M059J (cell line): ENCODE measurements at regions not wholly inside any gene's neighbourhood (a gene's known extent, or its start where the extent isn't known, plus 50 kb on each side); places are given as distances from the start of the nearest gene placed in this dataset.

Source experiments
- DNase-seq: peaks from one replicate; pipeline ENCODE4 v3.0.0-alpha.2; 2012; ENCODE audit warnings: low read depth

DNA sequence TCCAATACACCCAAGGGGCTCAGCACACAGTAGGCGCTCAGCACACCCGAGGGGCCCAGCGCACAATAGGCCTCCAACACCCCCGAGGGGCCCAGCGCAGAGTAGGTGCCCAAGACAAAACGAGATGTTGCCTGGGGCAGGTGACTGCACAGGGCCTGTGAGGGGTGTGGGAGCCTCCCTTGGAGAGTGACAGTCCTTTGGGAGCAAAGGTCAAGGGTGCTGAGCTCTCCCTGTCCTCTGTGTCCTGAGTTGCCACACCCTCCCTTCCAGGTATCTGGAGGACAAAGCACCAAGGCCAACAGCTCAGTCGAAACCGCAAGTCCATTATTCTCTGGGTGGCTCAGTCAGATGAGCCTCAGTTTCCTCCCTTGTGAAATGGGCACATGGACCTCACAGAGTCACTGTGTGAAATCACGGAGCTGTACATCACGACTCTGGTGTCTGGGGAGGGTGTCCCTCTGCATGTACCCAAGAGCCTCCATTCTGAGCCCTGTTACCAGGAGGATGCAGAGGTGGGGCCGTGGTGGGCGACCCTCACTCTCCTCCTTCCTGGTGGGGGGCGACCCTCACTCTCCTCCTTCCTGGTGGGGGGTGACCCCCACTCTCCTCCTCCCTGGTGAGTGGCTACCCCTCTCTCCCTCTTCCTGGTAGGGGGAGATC lies 81.3 kb downstream of the FOXL3 start:
- DNase-seq: no peak

DNA sequence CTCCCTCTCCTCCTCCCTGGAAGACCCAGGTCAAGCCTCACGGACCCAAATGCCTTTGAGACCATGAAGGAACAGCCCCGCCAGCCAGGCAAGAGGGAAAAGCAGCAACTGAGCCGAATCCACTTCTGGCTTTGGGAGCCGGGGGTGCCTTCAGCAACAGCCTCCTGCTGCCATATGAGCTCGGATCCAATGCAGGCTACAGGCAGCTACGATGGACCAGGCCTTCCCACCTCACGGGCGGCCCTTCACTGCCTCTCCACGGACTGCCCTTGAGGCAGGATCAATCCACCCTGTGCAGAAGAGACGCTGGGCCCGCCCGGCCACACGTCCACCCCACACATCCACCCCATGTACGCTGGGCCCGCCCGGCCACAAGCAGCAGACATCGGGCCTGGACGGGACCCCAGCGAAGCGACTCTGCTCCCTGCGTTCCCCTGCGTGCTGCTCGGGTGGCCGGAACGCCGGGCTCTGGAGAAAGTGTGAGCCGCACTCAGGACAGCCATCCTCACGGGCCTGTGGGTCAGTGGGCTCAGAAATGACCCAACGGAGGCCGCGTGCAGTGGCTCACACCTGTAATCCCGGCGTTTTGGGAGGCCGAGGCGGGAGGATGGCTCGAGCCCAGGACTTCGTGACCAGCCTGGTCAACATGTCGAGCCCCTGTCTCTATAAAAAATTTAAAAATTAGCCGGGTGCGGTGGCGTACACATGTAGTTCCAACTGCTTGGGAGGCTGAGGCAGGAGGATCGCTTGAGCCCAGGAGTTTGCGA lies 82.0 kb downstream of the FOXL3 start:
- no peak for DNase-seq

DNA sequence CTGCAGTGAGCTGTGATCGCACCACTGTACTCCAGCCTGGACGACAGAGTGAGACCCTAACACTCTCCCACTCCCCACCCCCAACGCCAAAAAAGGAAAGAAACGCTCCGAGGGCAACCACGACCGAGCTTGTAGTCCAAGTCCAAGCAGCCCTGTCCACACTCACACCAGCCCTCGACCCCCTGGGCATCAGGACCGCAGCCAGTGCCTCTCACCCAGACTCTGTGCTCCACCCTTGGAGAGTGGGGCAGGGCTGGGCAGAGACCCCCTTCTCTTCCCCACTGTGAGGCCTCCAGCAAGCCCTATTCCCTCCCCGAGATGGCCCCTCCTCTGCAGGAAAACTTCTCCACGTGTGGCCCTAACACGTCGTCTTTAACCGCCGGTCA lies 82.6 kb downstream of the FOXL3 start:
- no peak for DNase-seq

DNA sequence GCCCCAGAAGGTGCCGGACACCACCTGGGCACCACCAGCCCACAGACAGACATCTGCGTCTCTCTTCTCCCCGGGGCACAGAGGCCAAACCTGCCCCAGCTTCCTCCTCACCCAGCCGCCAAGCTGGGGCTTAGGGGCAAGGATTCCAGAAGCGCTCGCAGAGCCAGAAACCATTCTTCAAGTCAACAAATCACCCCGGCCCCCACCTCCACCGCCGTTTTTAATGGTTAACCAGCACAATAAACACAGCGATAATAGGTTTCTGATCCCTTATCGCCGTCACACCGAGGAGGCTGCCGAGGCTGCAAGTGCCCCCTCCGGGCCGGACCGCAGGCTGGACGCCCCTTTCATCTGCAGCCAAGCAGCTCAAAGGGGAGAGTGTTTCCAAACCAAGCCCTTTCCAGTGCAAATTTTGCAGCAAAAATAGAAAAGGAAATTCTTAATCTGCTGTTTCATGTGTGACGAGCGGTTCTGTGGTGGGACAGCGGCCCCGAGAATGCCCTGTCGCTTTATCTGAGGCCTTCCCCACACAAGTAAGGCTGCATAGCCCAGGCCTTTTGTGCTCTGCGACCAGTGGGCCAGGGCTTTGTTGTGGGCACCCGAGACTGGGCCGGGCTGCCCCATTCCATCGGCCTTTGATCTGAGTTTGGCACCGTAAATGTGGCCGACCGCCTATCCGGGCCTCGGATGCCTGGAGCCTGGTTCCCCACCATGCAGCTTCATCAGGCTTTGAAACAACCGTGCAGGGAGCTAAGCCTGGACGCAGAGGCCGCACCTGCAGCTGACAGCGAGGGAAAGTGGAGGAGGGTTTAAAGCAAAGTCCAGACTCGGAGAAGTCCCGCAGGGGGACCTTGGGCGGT lies 83.2 kb downstream of the FOXL3 start:
- DNase-seq: no peak

DNA sequence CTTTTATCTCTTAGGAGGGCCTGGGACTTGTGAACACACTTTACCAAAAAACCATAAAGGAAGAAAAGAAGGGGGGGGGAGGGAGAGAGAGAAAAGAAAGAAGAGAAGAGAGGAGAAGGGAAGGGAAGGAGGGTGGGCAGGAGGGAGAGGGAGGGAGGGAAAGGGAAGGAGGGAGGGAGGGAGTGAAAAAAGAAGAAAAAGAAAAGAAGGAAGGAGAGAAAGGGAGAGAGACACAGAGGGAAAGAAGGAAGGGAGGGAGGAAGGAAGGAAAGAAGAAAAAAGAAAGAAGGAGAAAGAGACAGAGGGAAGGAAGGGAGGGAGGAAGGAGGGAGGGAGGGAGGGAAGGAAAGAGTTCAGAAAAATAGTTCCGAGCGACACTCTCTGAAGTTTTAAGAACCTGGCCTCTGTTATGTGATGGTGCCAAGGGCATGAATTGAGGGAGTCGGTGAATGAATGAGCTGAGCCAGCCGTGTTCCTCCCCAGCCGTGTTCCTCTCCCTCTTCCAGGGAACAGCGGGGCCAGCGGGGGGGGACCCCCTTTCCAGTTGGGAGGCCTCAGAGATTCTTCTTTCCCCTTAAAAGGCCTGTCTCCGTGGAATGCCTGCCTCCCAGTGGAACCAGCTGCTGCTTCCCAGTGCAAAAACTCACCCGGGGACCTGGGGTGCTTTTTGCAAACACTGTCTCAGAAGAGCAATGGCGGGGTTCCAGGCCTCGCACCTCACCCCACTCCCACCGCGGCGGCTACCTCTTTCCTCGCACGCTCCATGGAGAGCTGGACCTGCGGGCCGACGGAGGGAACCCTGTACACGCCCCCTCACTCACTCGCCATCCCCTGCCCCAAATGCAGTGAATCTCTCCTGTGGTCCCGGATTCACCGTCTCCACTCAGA lies 84.1 kb downstream of the FOXL3 start:
- DNase-seq: no peak

DNA sequence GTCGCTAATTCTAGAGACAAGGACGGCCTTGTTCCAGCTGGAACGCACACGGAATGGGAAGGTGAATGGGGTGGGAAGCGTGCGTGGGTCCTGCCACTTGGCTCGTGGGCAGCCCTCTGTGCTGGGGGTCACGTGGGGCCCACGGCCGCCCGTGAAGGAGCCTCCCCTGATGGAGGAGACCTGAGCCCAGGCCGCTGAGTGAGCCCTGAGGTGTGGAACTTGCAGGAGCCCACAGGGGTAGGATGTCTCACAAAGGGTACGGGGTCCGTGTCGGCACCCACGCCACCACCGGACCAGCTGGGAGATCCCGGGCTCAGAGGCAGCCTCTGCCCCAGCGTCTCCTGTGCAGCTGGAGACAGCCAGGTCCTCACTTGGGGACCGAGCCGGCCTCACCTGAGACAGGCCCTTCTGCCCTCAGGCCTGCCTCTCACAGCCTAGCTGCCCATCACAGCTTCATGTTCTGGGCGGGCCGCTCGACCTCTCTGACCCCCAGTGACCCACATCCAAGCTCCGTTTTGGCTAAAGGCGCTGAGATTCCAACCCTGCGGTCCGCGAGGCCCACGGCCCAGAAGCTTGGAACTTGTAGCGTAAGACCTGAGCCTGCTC lies 84.8 kb downstream of the FOXL3 start:
- DNase-seq: no peak

DNA sequence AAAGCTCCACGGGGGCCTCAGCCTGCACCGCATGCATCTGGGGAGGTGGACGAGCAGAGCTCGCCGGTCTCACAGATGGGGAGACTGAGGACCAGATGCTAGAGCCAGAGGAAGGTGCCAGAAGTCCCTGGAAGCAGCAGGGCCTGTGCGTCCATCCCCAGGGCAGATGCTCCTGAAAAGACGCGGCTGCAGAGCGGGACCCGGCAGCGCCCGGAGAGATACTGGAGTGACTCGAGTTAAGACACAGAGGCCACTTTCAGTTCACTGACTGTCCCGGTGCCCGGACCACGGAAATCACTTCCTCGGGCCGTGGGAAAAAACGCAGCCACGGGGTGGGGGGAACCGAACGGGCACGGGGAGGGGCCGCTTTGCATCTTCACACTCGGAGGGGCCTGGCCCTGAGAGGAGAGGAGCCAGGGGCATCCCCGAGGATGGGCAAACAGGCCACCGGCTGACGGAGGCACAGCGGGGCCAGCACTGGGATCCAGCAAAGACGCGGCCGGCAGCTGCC lies 85.4 kb downstream of the FOXL3 start:
- DNase-seq: no peak

DNA sequence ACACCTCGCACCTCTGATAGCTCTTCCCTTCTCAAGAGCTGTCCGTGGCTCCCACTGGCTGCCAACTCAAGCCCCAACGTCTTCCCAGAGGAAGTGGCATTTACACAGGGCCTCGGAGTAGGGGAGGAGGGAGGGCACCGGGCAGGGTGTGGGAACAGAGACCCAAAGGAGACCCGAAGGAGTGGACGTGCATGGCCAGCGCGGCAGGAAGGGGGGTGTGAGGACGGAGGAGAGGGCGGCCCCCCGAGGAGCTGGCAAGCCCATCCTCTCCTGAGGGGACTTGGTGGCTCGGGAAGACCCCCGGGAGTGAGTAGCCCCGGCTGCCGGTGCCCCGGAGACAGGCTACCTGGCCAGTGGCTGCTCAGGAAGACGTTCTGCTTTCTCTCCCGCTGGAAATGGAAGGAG lies 85.9 kb downstream of the FOXL3 start:
- DNase-seq: no peak

DNA sequence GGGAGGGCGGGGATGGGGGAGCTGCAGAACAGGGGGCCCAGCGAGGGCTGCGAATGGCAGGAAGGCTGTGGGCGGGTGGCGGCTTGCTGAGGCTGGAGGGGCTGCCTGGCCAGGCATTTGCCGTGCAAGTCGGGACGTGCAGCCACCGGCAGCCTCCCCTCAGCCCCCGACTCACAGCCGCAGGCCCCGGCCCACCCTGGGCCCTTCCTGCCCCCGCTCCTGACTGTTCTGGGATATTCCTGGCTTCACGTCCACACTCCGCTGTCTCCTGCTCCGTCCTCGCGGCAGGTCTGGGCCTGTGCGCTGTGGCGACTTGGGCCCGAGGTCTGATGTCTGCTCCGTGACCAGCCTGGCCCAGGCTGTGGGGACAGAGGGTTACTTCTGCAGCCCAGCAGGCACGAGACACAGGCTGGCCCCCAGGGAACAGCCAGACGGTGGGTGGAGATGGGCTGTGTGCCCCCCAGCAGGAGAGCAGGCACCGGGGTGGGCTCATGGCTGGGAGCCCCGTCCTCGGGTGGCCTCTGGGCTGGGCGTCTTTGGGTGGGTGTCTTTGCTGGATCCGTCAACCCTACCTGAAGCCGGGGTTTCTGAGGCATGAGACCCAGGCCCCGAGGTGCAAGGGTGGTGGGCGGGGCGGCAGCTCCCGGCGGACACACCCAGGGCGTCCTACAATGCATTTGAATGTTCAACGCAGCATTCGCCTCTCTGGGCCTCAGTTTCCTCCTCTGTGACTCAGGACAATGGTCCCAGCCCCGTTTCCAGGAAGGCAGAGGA lies 86.5 kb downstream of the FOXL3 start:
- no peak for DNase-seq

DNA sequence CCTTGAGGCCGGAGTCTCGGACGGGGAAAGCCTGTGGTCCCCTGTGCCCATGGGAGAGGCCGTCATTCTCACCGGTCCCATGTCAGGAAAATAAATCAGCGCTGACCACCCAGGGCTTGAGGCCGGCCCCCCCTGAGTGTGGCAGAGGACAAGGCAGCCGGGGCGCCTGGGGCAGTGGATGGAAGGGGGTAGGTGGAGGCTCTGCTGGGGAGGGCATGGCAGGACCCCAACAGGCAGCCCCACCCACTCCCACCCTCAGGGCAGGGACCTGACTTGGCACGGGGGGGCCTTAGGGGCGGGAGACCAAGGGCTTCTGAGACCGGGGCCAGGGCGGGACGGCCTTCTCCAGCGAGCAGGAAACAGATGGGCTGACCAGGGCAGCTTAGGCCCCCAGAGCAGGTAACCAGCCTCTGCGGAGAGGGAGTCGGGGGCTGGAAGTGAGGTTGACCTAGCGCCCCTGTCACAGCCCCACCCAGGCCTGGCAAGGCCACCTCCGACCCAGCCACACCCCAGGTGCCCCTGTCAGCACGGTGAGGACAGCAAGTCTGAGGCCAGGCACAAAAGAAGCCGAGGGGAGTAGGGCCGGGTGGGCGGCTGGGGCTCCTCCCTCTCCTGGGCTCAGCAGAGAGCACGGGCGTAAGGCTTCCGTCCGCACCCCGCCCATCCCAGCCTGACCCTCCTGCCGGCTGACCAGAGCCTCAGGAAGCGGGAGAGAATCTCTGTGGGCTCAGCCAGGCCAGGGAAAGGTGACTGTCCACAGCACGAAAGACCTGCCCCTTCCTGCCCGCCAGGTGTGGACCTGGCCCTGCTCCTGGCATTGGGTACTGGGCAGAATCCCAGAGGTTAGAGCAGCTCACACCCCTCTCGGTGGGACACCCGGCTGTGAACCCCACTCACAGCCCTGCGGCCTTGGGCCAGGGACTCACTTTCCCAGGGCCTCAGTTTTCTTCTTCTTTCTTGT lies 87.4 kb downstream of the FOXL3 start:
- no peak for DNase-seq

DNA sequence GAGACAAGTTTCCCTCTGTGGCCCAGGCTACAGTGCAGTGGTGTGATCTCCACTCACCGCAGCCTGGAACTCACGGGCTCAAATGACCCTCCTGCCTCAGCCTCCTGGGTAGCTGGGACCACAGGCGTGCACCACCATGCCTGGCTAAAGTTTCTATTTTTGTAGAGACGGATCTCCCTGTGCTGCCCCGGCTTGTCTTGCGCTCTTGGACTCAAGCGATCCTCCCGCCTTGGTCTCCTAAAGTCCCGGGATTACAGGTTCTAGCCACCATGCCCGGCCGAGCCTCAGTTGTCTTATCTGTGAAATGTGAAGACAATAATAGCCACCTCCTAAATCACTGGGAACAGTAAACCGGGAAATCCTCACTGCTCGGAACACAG lies 88.1 kb downstream of the FOXL3 start:
- no peak for DNase-seq

DNA sequence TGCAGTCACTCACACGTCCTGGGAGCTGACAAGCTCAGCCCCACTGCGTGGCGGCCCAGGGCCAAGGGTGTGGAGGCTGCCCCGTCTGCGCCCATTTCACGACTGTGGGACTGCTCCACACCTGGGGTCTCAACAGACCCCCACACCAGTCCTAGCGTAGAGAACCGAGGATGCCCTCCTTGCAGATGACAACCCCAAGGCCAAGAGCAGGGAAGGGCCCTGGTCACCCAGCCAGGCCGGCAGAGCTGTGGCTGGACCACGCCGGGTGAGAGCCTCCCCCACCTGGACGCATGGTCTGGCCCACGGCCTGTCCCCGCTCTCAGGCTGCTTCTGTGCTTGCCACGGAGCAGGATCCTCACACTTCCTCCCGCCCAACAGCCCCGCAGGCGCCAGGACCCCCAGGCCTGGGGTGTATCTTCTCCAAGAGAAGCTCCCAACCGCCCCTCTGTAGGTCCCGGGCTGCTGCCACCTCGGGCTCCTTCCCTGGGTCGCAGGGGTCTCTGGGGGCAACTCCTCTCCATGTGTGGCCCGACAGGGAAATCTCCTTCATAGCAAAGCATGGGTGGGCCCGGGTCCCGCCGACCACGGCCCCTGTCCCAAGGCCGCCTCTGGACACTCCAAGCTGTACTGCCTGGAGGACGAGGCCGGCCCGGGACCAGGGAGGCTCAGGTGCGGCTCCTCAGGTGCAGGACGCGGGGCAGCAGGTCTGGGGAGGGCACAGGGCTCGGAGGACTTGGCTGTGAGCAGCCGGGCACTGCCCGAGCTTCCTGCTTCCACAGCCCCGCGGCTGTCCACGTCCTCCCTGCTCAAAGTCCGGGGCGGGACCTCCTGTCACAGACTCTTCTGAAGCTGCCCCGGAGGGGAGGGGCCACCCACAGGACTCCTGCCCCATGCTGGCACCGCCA lies 88.8 kb downstream of the FOXL3 start:
- peak; percentile 19 for DNase-seq

DNA sequence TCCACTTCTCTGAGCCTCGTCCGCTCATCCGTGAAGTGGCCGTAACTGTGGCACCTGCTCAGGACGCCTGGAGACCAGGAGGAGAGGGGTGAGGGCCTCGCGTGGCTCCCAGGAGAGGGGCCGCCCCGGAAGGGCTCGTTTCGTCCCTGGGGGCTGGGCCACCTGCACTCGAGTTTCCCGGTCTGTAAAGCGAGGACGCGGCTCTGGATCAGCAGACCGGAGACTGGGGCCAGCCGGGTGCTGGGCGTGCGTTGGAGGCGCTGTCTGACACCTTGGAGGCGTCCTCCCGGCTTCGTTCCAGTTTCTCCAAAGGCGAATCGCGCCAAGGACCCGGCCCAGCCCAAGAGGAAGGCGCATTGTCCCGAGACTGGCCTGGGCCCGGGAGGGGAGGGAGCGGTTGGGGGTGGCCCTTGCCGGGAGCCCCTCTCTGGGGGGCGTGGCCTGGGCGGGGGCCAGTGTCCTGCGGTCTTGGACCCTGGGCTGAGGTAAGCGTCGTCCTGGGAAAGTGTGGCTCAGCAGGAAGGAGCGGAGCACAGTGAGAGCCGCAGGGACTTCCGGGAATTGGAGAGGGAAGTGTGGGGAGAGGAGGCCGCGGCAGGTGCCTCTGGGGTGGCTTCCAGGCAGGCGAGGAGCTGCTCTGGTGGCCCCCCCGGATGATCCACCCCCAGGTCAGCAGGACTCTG lies 89.6 kb downstream of the FOXL3 start:
- peak; percentile 3 for DNase-seq

DNA sequence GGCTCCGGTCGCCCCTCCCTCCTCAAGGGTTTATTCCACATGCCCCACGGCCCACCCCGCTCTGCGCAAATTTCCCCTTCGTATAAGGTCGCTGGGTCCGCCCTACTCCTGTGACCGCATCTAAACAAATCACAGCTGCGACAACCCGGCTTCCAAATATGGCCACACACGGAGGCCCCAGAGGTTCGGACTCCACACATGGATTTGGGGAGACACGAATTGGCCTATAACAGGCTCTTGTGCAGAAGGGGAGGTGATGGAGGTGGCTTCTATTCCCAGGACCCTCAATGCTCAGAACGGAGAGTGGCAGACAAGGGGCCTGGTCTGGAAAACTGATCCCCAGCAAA lies 90.1 kb downstream of the FOXL3 start:
- no peak for DNase-seq

DNA sequence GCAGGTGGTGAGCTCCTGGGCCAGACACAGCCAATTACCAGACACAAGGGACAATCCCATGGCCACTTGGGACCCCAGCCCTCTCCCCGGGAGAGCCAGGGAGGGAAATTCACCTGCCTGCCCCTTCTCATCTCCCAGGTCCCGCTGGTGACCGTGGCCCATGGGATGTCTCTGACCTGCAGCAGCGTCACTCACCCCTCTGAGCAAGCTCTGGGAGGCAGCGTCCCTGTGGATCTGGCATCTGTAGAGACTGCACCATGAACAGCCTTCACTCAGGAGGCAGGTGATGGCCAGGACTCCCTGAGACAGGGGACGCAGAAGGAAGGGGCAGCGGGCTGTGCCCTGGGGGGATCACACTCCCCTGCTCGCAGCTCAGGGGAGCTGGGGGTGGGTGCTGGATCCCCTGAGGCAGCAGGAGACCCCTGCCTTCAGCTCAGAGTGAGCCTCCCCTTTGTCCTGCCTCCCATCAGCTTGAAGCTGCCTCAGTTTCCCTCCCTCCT lies 90.8 kb downstream of the FOXL3 start:
- DNase-seq: no peak

DNA sequence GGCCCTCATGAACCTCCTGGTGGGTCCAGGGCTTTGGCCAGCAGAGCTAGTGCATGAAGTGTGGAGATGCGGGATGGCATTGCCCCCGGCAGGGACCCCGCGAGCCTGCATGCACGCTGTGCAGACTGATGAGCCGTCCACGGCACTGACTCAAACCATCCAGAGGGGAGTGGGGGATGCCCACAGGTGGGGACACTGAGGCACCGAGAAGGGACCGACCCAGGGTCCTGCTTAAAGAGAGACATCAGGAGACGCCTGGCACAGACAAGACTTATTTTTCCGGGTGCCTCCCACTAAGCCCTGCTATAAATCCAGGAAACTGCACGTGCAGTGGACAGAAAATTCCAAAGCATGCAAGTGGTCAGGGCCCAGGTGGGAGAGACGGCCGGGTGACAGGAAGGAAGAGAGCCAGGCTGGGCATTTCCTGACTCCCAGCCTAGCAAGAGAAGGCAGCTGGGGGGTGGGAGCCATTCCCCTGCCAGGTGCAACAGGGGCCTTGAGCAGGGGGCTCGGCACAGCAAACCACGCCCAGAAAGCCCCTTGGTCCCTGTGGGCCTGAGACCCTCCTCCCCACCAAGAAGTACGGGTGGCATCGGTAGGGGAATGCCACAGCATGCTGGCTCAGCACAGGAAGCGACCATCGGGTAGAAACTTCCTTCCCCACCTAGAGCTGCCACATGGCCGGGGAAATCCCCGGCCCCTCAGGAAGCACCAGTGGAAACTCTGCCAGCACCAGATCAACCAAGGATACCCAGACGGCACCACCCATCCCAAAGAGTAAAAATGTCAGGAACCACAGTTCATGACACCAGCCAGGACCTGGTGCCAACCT lies 91.5 kb downstream of the FOXL3 start:
- no peak for DNase-seq

DNA sequence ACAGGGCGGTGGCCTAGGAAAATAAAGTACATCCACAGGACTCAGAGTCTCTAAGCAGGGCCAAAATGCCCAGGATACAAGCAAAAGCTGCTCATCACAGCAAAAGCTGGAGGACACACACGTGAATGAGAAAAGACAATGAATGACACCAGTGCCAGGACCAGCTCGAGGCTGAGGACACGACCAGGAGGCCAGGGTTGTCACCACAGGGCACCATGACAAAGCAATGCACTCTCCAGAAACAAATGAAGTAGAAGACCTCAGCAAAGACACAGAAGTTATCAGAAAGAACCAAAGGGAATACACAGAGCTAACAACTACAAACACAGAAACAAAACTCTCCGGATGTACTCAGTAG lies 92.1 kb downstream of the FOXL3 start:
- no peak for DNase-seq
